Chondrocyte (in vitro differentiated cells): ENCODE measurements at regions not wholly inside any gene's neighbourhood (a gene's known extent, or its start where the extent isn't known, plus 50 kb on each side); places are given as distances from the start of the nearest gene placed in this dataset.

ENCODE experiments used
- DNase-seq: peaks from one replicate; pipeline ENCODE4 v3.0.0; 2021; ENCODE audit warnings: mixed read lengths, low spot score
- H3K27ac Mint-ChIP-seq: one replicate; pipeline ENCODE4 v1.8.0; 2021; ENCODE audit warnings: mild to moderate bottlenecking, moderate library complexity, mixed read lengths; ENCODE audit not compliant: unreplicated experiment
- H3K27me3 Mint-ChIP-seq: 2 replicates; pipeline ENCODE4 v1.8.0; 2021; ENCODE audit warnings: low read depth, mixed read lengths
- H3K36me3 Mint-ChIP-seq: 2 replicates; pipeline ENCODE4 v1.8.0; 2021; ENCODE audit warnings: low read depth, mixed read lengths
- H3K4me1 Mint-ChIP-seq: 2 replicates; pipeline ENCODE4 v1.8.0; 2021; ENCODE audit warnings: low read depth, mild to moderate bottlenecking, mixed read lengths
- H3K4me3 Mint-ChIP-seq: one replicate; pipeline ENCODE4 v1.8.0; 2021; ENCODE audit warnings: mild to moderate bottlenecking, moderate library complexity, mixed read lengths; ENCODE audit not compliant: unreplicated experiment
- H3K9me3 Mint-ChIP-seq: 2 replicates; pipeline ENCODE4 v1.8.0; 2021; ENCODE audit warnings: low read depth, mixed read lengths
- CTCF ChIP-seq: fragments of 200-600 bp; sonication (generic); IDR thresholded peaks from 2 replicates; pipeline ENCODE4 v1.5.0; 2021; ENCODE audit warnings: antibody characterized with exemption, mild to moderate bottlenecking, moderate library complexity

GRCh38 chr2:497770-498492 lies 179.3 kb downstream of the TMEM18 start:
- Mint-ChIP-seq H3K4me3 (no peak overlapping the region), H3K27me3 (peaks cover 3% of the 10 kb centered on the region), H3K9me3 (no peaks in the 10 kb centered on the region), H3K27ac (no peak overlapping the region), H3K4me1 (no peaks in the 10 kb centered on the region), H3K36me3 (no peaks in the 10 kb centered on the region)
- TF ChIP-seq CTCF, result no peak
- DNase-seq, result no peak

- Mint-ChIP-seq H3K27me3 (peaks cover 7% of the 10 kb centered on the region), H3K27ac (no peak overlapping the region), H3K4me3 (no peak overlapping the region), H3K4me1 (no peaks in the 10 kb centered on the region), H3K9me3 (no peaks in the 10 kb centered on the region), H3K36me3 (no peaks in the 10 kb centered on the region)
- no peak for DNase-seq
- TF ChIP-seq CTCF, result no peak
These were observed 180.5 kb downstream of the TMEM18 start for GRCh38 chr2:496729-497128.

GRCh38 chr2:495745-496275 lies 181.4 kb downstream of the TMEM18 start:
- Mint-ChIP-seq H3K4me3 (no peak overlapping the region), H3K4me1 (no peaks in the 10 kb centered on the region), H3K9me3 (no peaks in the 10 kb centered on the region), H3K36me3 (no peaks in the 10 kb centered on the region), H3K27ac (no peak overlapping the region), H3K27me3 (peaks cover 7% of the 10 kb centered on the region)
- no peak for DNase-seq
- no peak for TF ChIP-seq CTCF

- peaks cover 9% of the 10 kb centered on the region for H3K27me3 Mint-ChIP-seq
- TF ChIP-seq CTCF, result no peak
- H3K9me3 Mint-ChIP-seq, result no peaks in the 10 kb centered on the region
- no peak overlapping the region for H3K4me3 Mint-ChIP-seq
- no peaks in the 10 kb centered on the region for H3K4me1 Mint-ChIP-seq
- no peak overlapping the region for H3K27ac Mint-ChIP-seq
- no peaks in the 10 kb centered on the region for H3K36me3 Mint-ChIP-seq
- no peak for DNase-seq
These were observed 182.4 kb downstream of the TMEM18 start for GRCh38 chr2:494853-495252.

- H3K9me3 Mint-ChIP-seq, result no peaks in the 10 kb centered on the region
- no peaks in the 10 kb centered on the region for H3K4me1 Mint-ChIP-seq
- no peak for TF ChIP-seq CTCF
- no peak overlapping the region for H3K27ac Mint-ChIP-seq
- no peaks in the 10 kb centered on the region for H3K36me3 Mint-ChIP-seq
- DNase-seq, result no peak
- peaks cover 13% of the 10 kb centered on the region for H3K27me3 Mint-ChIP-seq
- no peak overlapping the region for H3K4me3 Mint-ChIP-seq
These were observed 184.0 kb downstream of the TMEM18 start for GRCh38 chr2:493228-493627.
